Activated naive CD4-positive, alpha-beta T cell treated with anti-CD3 and anti-CD28 coated beads, Interleukin-2, amount 50 U/mL, for 24 hours (primary cell): ENCODE measurements at regions not wholly inside any gene's neighbourhood (a gene's known extent, or its start where the extent isn't known, plus 50 kb on each side); places are given as distances from the start of the nearest gene placed in this dataset.

Experiments
- H3K27ac Mint-ChIP-seq: one replicate; pipeline ENCODE4 v1.8.0; 2021; ENCODE audit warnings: mild to moderate bottlenecking, mixed read lengths
- H3K27me3 Mint-ChIP-seq: one replicate; pipeline ENCODE4 v1.8.0; 2021; ENCODE audit warnings: mixed read lengths
- H3K36me3 Mint-ChIP-seq: one replicate; pipeline ENCODE4 v1.8.0; 2021; ENCODE audit warnings: mixed read lengths
- H3K4me1 Mint-ChIP-seq: one replicate; pipeline ENCODE4 v1.8.0; 2021; ENCODE audit warnings: mixed read lengths
- H3K4me3 Mint-ChIP-seq: one replicate; pipeline ENCODE4 v1.8.0; 2021; ENCODE audit warnings: mild to moderate bottlenecking, mixed read lengths
- H3K9me3 Mint-ChIP-seq: one replicate; pipeline ENCODE4 v1.8.0; 2021; ENCODE audit warnings: mixed read lengths

- no peak overlapping the region for H3K4me3 Mint-ChIP-seq
- H3K36me3 Mint-ChIP-seq, result no peaks in the 10 kb centered on the region
- no peaks in the 10 kb centered on the region for H3K9me3 Mint-ChIP-seq
- peaks cover 14% of the 10 kb centered on the region for H3K27me3 Mint-ChIP-seq
- H3K4me1 Mint-ChIP-seq, result no peaks in the 10 kb centered on the region
- H3K27ac Mint-ChIP-seq, result no peak overlapping the region
Observed at GRCh38 chr9:91481972-91482371, 58.3 kb upstream of the NFIL3 start.

DNA sequence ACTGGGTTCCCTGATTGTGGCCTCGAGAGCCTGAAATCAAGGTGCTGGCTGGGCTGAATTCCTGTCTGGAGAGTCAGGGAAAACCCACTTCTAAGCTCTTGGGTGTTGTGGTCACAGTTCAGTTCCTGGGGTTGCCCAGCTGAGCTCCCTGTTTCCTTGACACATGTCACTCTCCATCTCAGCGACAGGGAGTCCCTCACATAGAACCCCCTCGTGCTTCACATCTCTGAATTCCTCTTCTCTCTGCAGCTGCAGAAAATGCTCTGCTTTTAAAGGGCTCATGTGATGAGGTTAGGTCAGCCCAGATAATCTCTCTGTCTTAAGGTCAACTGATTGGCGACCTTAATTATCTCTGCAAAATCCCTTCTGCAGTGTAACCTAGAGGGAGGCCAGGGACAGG lies 53.5 kb upstream of the NFIL3 start:
- H3K4me1 Mint-ChIP-seq, result no peaks in the 10 kb centered on the region
- H3K4me3 Mint-ChIP-seq, result no peak overlapping the region
- peaks cover 23% of the 10 kb centered on the region for H3K27me3 Mint-ChIP-seq
- no peak overlapping the region for H3K27ac Mint-ChIP-seq
- no peaks in the 10 kb centered on the region for H3K36me3 Mint-ChIP-seq
- H3K9me3 Mint-ChIP-seq, result peaks cover 3% of the 10 kb centered on the region

DNA sequence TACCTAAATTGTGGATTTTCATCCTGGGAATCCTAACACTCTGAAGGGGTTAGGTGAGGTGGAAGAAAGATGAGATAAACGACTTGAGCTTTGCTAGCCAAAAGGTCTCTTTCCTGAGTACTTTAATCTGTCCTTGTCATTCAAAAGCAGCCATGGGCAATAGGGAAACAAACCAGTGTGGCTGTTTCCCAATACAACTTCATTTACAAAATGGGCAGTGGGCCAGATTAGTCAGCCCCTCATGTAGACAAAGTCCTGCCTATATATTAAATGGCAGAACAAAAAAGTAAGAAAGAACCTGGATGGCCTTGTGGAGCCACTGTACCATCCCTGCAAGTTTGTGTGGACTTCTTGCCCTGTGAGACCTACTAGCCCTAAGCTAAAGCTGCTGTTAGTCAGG lies 51.0 kb upstream of the NFIL3 start:
- peaks cover 3% of the 10 kb centered on the region for H3K9me3 Mint-ChIP-seq
- peaks cover 21% of the 10 kb centered on the region for H3K27me3 Mint-ChIP-seq
- H3K36me3 Mint-ChIP-seq, result no peaks in the 10 kb centered on the region
- H3K4me3 Mint-ChIP-seq, result no peak overlapping the region
- no peak overlapping the region for H3K27ac Mint-ChIP-seq
- H3K4me1 Mint-ChIP-seq, result no peaks in the 10 kb centered on the region
